Hippocampal formation (tissue), 2 donors: ENCODE measurements at regions not wholly inside any gene's neighbourhood (a gene's known extent, or its start where the extent isn't known, plus 50 kb on each side); places are given as distances from the start of the nearest gene placed in this dataset.

Experiments used
- DNase-seq, 2 donors: peaks; one replicate each; lab custom pipeline; 2025; lab: John Stamatoyannopoulos, UW

DNA sequence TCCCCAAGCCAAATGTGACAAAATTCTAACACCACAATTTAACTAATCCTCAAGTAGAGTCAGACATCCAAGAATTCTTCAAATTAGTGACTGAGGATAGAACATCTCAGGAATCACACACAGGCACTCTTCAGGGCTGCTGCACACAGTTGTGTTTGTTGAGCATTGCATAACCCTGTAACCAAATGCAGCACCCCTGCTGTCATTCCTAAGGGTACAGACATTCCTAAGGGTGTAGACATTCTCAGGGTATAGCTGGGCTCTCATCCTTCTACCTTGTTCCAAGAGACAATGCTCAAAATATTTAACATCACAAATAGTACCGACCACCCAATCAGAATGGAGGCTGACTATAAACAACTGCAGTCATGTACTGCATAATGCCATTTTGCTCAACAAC lies 107.1 kb upstream of the UBE2E2 start:
- no peak for DNase-seq

DNA sequence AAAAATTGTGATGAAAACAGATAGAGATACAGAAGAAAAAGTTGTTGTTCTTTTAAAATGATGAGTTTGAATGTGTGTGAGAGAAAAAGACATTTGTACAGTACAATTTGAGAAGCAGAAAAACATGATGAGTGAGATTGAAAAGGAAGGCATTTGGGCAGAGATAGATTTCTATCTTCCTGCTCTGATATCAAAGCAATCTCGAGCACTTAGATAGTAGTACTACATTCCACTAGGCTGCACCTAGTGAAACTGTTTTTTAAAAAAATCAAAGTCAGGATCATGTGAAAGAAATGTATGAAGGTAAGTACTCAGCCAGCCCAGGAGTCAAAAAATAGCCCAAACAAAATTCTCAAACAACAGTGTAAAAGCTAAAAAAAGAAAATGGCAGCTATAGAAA lies 104.1 kb upstream of the UBE2E2 start:
- DNase-seq: no peak

DNA sequence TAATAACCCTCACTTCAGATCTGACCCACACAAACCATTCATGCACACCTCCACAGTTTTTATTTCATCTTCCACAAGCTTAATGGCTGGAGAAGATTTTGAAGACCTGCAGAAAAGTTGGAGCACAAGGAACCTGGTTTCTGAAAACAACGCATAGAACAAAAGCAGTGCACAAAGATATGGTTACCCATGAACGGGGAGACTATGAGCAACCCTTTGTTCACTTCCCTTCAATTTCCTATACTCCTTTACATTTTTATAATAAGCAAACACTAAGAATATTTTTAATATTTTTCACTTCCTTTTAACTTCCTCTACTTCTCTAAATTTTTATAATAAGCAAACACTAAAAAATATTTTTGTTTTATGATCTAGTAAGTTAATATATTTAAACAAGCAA lies 103.5 kb upstream of the UBE2E2 start:
- no peak for DNase-seq

DNA sequence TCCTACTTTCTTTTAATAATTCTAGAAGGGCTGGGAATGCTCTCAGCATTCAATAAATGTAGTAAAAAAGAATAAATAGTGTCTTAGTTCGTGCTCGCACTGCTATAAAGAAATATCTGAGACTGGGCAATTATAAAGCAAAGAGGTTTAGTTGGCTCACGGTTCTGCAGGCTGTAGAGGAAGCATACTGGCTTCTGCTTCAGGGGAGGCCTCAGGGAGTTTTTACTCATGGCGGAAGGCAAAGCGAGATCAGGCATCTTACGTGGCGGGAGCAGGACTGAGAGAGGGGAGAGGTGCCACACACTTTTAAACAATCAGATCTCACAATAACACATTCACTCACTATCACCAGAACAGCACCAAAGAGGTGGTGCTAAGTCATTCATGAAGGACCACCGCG lies 103.0 kb upstream of the UBE2E2 start:
- no peak for DNase-seq

DNA sequence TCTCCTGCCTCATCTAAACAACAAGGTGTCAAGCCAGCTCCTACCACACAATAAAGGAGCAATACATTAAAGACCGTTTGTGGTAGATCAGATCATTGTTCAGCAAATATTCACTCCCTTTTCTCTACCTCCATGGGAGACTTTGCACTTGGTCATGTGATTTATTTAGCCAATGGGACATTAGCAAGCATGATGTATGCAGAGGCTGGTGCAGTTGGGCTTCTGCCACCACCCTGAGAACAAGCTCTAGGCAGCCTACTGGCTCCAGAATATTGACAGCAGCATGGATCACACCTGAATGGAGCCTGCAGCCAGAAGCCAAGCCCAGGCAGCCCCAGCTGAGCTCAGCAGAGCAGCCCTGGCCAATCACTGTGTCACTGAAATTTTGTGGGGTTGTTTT lies 99.4 kb upstream of the UBE2E2 start:
- no peak for DNase-seq

DNA sequence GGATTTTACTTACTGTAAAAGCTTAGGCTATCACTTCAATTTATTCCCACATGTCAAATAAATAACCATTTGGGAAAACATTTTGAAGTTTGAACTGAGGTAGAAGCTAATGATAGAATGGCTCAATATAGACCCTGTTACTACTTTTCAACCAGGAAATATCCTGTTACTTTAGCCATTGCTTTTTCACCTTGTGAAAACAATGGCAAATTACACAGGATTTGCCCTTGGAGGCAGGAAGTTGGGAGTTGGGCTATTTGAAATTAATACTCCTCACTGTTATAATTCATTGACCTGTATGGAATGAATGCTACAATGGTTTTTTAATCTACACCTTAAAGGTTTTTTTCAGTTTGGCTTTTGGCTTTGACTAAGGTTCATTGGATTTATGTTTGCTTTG lies 98.1 kb upstream of the UBE2E2 start:
- no peak for DNase-seq

DNA sequence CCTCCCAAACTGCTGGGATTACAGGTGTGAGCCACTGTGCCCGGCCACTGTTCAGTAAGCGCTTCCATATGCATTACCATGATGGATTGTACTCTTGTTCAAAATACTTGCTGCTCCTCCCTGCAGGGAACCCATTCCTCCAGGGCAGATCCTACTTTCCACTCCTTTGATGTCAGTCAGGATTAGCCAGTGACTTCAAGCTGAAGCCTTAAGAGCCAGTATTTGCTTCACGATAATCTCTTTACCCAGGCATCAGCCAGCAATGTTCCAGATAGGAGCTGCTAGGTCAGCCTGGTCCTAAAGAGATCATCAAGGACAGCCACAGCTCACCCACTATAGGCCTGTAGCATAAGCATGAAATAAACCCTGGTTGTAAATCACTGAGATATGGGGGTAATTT lies 96.5 kb upstream of the UBE2E2 start:
- no peak for DNase-seq

DNA sequence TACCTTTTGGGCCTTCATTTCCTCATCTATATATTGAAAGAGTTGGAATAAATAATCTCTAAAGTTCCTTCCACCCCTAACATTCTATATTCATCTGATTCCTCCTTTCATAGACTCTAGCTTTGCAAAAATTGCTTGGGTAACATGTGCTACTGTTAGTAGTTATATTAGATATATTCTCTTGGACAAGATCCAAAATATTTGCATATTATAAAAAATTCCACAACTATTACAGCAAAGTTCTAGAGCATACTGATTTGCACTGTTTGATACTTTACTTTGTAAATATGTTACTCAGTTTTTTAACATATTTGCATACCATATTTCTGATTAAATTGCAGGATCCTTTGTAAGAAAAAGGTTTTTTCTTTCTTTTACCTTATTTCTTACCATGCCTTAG lies 95.9 kb upstream of the UBE2E2 start:
- DNase-seq: no peak

DNA sequence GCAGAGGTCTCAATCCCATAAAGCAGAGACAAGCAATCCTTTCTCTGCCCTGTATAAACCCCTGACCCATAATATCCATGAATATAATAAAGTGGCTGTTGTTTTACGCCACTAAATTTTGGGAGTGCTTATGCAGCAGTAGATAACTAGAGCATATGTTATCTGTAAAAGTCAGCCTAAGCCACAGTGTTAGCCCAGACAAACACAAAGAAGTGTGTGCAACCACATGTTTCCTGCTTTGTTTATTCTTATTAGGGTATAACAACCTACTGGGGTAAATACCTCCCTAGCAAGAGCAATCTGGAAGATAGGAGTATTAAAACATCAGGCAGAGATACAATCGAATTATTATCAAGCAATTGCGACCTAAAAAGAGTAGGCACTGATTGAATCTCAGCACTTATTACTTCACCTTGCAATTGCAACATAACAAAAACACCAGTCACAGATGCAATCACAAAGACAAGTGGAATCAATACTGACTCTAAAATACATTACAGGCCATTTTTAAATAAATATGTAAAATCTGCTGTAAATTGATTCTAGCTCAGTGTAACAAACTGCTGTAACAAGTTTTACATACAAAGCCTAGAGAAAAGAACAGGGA lies 94.6 kb upstream of the UBE2E2 start:
- DNase-seq: no peak

DNA sequence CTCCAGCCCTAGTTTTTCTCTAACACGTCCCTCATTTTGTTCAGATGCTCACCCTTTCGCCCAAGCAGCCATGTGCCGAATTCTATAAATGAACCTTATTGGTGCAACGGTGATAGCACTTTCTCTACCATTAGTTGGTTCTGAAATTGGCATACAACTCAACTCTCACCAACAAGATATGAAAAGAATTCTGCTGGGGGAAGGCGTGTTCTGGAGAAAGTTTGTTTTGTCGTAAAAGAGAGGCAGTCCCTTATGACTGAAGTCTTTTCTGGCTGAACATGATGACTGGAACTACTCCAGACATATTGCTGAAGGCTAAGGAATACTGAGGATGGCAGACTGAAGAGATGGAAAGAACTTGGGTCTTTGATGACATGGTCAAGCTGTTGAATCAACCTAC lies 91.8 kb upstream of the UBE2E2 start:
- DNase-seq: no peak

DNA sequence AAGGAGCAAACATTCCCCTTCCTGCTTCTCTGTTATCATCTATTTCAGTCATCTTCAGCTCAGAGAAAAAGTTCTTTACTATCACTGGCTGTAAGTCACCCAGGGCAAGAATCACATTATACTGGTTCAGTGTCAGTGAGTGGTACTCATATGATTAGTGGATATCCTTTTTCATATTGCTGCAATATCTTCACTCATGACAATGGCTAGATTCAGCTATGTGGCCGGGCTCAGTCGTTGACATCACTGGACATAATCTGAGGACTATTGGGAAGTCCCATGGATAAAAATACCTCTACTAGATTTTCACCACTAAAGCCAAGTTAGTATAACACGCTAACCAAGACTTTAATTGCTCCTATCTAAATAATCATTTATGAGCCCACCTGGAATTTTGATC lies 91.3 kb upstream of the UBE2E2 start:
- DNase-seq: no peak

DNA sequence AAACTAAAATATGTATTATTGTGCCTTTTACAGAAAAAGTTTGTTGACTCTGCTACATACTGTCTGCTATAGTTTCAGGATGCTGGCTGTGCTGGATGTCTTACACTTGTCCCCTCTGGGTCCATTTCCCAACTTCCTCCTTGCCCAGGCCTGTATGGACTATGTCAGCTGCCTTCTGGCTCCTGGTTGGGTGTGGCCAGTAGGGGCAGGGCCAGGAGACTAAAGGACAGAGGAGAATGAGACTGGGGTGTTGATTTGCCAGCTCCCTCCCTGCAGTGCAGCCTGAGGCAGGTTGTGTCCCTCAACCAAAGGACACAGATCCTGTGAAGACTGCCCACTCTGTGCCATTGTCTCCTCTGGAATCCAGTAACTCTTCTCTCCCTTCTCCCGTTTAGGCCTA lies 90.6 kb upstream of the UBE2E2 start:
- no peak for DNase-seq

DNA sequence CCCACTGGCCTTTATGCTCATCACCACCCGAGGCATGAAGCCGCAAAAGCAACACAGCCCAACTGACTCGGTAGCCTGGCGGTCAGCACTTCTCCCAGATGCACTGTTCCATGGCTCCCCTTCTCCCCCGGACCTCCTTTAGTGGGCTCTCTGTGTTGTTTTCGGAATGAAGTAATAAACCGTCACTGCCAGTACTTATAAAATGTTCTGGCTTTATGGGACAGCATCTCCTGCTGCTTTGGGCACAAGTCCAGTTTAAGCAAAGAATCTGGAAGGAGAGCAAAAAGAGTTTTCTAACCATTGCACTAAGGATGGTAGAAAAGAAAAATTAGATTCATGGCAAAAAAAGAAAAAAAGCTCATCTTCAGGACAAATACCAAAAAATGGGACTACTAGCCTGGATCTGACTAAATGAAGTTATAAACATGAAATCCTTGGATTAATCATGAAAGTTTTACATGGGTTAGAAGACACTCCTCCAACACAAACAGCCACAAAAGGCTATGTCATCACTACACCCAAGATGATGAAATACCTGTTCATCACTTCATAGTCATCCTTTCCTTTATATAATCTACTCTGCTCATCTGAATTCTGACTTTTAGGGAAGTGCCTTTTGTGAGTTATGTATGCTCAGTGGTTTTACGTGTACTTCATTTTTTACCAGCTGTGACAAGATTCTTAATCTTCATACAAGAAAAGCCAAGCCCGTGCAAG lies 89.5 kb upstream of the UBE2E2 start:
- DNase-seq: no peak

DNA sequence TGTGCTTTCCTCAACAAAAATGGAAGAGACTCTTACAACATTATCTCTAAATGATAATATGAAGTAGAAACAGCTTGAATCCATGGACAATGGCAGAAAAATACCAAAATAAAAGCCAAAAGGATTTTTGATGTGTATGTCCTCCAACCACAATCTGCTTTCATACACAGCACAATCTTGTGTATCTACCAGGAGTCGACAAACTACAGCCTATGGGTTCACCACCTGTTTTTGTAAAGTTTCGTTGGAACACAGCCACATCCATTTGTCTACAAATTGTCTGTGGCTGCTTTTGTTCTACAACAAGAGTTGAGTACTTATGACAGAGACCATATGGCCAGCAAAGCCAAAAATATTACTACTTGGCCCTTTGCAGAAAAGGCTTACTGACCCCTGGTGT lies 88.7 kb upstream of the UBE2E2 start:
- DNase-seq: no peak

DNA sequence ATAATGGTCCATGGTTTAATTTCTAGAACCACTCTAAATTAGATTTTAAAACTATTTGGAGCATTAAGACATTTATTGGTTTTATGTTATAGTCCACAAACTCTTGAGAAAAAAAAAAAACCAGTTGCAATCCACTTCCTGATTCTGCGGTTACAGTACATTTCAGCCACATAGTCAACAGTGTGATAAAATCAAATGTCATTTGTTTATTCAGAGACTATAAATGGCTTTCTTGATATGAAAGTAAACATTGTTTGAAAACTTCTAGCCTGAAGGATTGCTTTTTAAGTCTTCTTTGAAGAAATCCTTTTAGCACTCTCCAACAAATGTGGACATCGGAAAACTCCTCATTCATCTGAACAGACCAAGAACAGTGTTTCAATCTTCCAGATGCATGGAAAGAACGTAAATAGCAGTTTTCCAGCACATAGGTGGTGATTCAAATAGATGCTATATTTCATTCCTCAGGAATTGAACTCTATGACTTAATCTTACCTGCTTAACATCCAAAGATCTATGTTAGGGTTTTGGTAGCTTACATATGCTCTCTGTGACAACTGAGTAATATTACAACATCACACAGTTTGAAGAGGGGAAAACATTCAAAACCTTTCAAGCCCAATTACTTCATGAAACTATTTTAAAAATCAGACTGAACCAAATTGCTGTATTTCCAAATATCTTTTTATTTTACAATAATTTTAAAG lies 87.8 kb upstream of the UBE2E2 start:
- no peak for DNase-seq

DNA sequence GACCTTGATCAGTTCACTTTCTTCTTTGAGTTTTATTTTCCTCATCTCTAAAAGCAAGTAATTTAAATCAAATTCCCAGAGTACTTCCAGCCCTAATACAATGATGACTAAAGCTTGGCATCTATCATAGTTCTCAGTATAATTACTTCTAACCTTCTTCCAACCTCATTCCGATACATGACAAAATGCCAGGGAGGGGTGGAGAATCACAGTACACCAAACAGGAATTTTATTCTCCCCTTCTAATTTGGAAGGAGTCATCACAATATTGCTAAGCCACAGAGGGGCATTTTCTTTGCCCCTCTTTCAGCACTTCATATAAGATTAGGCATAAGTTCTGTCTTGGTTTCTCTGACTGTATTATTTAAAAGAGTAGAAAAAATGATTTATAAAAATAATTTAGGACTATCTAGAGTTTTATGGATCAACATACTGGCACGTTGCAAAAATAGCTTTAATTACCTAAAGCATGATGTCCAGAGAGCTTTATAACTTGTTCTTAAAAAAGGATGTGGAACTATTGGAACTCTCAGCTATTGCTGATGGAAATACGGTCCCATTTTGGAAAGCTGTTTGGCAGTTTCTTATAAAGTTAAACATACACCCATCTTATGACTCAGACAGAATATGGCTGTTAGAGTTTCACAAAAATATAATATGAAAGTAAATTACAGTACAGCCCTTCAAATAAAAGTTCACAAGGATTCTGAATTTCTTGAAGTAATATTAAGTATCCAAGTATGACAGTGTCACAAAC lies 86.9 kb upstream of the UBE2E2 start:
- DNase-seq: no peak

DNA sequence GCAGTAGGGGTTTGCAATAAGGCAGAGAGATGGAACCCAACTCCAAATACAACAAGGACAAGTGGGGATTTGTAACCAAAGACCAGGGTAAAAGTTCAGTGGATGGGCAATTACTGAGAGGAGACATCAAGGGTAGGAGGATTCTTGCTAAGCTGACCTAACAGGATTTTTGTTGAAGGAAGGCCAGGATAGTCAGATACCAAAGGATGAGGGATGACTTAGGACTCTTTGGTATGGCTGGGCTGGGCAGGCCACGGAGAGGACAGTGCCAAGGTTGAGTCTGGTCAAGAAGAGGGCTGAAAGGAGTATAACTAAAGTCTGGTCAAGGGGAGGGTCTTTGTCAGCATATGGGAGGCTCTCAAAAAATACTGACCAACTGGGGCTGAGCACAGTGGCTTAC lies 85.3 kb upstream of the UBE2E2 start:
- DNase-seq: no peak

DNA sequence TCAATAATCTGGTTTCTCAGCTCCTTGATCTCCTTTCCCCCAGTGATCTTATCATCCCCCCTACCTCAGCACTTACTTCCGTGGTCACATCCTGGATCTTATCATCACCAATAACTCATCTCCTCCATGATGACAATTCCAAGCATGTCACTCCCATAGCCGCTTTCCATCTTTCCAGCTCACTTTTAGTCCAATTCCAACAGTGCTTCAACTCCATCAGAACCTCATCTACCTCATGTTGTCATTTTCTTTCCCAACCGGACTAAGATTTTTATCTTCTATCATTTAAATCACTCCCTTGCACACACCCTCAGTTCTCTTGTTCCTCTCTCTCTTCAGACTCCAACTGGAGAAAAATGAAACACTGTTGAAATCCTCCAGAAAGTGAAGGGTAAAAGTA lies 75.9 kb upstream of the UBE2E2 start:
- no peak for DNase-seq

DNA sequence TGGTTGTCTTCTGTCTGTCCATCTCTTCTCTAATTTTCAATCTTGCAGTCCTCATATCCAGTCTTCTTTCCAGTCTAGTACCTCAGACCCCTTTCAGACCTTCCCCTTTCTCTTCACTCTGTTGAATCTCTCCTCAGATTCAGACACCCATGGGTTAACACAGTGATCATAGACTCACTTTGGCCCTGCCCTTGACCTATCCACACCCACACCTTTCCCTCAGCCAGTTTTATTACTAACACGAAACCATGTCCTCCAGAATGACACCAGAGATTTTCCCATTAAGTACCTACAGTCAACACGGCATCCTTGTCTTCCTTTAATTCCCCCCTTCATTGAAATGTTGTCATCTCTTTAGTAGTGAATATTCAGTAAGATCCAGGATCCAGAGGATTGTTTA lies 74.5 kb upstream of the UBE2E2 start:
- no peak for DNase-seq

DNA sequence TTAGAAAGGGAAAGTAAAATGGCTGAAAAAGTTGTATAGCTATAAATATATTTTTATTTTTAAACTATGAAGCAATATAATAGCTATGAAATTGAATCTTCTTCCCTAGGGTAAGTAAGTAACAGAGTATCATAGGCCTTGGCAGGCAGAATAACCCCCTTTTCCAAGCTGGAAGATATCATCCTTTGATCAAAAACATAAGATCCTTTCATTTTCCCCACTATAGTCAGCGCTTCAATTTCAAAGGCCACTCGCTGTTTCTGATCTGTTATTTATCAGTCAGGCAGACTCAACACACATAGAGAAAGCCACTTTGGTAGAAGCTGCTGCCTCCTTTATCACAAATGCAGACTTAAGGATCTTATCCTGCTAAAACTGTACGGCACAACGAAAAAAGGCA lies 74.0 kb upstream of the UBE2E2 start:
- no peak for DNase-seq

DNA sequence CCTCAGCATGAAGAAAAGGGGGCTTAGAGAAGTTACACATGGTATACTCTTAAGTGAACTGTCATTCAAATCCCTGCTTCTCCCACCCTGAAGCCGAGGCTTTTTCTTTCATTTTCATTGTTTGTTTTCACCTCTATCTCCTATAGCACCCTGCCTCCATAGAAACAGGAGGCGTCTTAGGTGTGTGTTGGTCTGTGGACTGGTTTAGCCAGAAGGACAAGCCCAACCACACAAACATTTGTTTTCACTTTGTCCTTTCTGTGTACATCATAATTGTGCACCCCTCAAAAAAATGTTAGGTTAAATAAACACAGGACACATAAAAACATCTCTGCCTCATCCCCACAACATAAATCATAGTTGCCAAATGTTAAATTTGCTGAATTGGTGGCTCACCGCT lies 73.3 kb upstream of the UBE2E2 start:
- no peak for DNase-seq

DNA sequence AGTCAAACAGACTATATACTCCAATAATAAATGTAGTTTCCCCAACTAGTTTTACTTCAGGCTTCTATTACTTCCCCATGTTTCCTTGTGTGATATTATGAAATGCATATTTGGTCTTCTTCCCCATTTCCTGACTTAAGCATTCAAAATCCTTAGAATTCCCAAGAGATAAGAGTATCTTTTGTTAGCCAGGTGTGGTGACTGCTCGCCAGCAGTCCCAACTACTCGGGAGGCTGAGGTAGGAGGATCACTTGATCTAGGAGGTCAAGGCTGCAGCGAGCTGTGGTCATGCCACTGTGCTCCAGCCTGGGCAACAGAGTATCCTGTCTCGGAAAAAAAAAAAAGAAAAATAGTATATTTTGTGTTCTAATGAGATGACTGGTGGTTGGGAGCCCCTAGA lies 72.7 kb upstream of the UBE2E2 start:
- DNase-seq: no peak
